Frontal cortex (tissue), 3 donors: ENCODE measurements at regions not wholly inside any gene's neighbourhood (a gene's known extent, or its start where the extent isn't known, plus 50 kb on each side); places are given as distances from the start of the nearest gene placed in this dataset.
A peak's percentile ranks its signal among the peaks of the same experiment; 100 is the strongest.

Experiments used
- DNase-seq, 2 donors: peaks; one replicate each; pipeline ENCODE4 v3.0.0; 2012; ENCODE audit warnings: low spot score in 2 of 2
- FAIRE-seq: peaks from 2 replicates; lab custom pipeline; 2012; peaks lifted over from hg19 to GRCh38; lab: Jason Lieb, UNC
- donor health status: control.
- donor health status: control.
- donor health status: control.

- DNase-seq (no peak), FAIRE-seq (no peak)
Observed at GRCh38 chr6:132147530-132148011, 196.4 kb upstream of the CCN2 start.

- FAIRE-seq (no peak), DNase-seq (no peak)
Observed at GRCh38 chr6:132144456-132144855, 193.3 kb upstream of the CCN2 start.

- no peak for FAIRE-seq
- DNase-seq = no peak
Observed at GRCh38 chr6:132143258-132143657, 192.1 kb upstream of the CCN2 start.

- no peak for DNase-seq
- FAIRE-seq = no peak
Observed at GRCh38 chr6:132142768-132143167, 191.6 kb upstream of the CCN2 start.

GRCh38 chr6:132142308-132142707 is 191.1 kb upstream of the CCN2 start:
- FAIRE-seq = no peak
- no peak for DNase-seq

GRCh38 chr6:132140189-132140588 is 189.0 kb upstream of the CCN2 start:
- FAIRE-seq (no peak), DNase-seq (no peak)

GRCh38 chr6:132139611-132140010 is 188.4 kb upstream of the CCN2 start:
- FAIRE-seq = no peak
- DNase-seq = no peak

- DNase-seq (no peak), FAIRE-seq (no peak)
Observed at GRCh38 chr6:132136981-132137380, 185.8 kb upstream of the CCN2 start.

- DNase-seq (no peak), FAIRE-seq (no peak)
Observed at GRCh38 chr6:132135409-132135808, 184.2 kb upstream of the CCN2 start.

- FAIRE-seq = no peak
- DNase-seq = no peak
Observed at GRCh38 chr6:132133736-132134445, 182.7 kb upstream of the CCN2 start.

- FAIRE-seq = peak; percentile 56
- DNase-seq = no peak
Observed at GRCh38 chr6:132132924-132133639, 181.9 kb upstream of the CCN2 start.

- DNase-seq (no peak), FAIRE-seq (no peak)
Observed at GRCh38 chr6:132132422-132132821, 181.2 kb upstream of the CCN2 start.

GRCh38 chr6:132131758-132132157 is 180.6 kb upstream of the CCN2 start:
- DNase-seq = no peak

GRCh38 chr6:132131351-132131750 is 180.2 kb upstream of the CCN2 start:
- DNase-seq (no peak), FAIRE-seq (no peak)

More at GRCh38 chr6:132131758-132132157, 180.6 kb upstream of the CCN2 start:
- FAIRE-seq = no peak

- DNase-seq = no peak
- FAIRE-seq = no peak
Observed at GRCh38 chr6:132130626-132131298, 179.6 kb upstream of the CCN2 start.

- DNase-seq (no peak), FAIRE-seq (no peak)
Observed at GRCh38 chr6:132128424-132128823, 177.3 kb upstream of the CCN2 start.

GRCh38 chr6:132126150-132126549 is 175.0 kb upstream of the CCN2 start:
- no peak for DNase-seq
- FAIRE-seq = no peak

GRCh38 chr6:132122871-132123270 is 171.7 kb upstream of the CCN2 start:
- DNase-seq (no peak), FAIRE-seq (peak; percentile 61)

GRCh38 chr6:132122176-132122575 is 171.0 kb upstream of the CCN2 start:
- FAIRE-seq (no peak), DNase-seq (no peak)

GRCh38 chr6:132118144-132118543 is 167.0 kb upstream of the CCN2 start:
- no peak for FAIRE-seq
- no peak for DNase-seq
